Testis (tissue), 2 donors: ENCODE measurements at regions not wholly inside any gene's neighbourhood (a gene's known extent, or its start where the extent isn't known, plus 50 kb on each side); places are given as distances from the start of the nearest gene placed in this dataset.

Source experiments
- DNase-seq: peaks from one replicate; pipeline ENCODE4 v3.0.0-alpha.2; 2019
- H3K27ac ChIP-seq, 2 donors: fragments of 200-600 bp; sonication (generic); one replicate each; pipeline ENCODE4 v1.5.1; 2019
- H3K27me3 ChIP-seq: fragments of 200-600 bp; sonication (generic); one replicate; pipeline ENCODE4 v1.5.1; 2019
- H3K36me3 ChIP-seq: fragments of 200-600 bp; sonication (generic); one replicate; pipeline ENCODE4 v1.5.1; 2017; ENCODE audit warnings: low read depth; ENCODE audit errors: missing control alignments
- H3K4me1 ChIP-seq: fragments of 200-600 bp; sonication (generic); one replicate; pipeline ENCODE4 v1.5.1; 2019
- H3K4me3 ChIP-seq, 2 donors: fragments of 200-600 bp; sonication (generic); one replicate each; pipeline ENCODE4 v1.5.1; 2017 to 2019
- H3K9me3 ChIP-seq: fragments of 200-600 bp; sonication (generic); one replicate; pipeline ENCODE4 v1.5.1; 2017
- POLR2A ChIP-seq: fragments of 450-650 bp; IDR thresholded peaks from one replicate; pipeline ENCODE4 v1.6.1; 2017; ENCODE audit warnings: antibody characterized with exemption, mild to moderate bottlenecking, moderate library complexity
- WGBS, 2 donors: methylation state at CpG; one replicate each; pipeline ENCODE4 v1.1.5; 2018; 5-methylcytosine and 5-hydroxymethylcytosine counted together
- intact Hi-C: fragments of 100-400 bp; cut with DNase I; formaldehyde crosslinking; loops from one replicate; pipeline ENCODE4 v1.15.1; 2023; ENCODE audit warnings: low total_unique reads
- TF ChIP-seq, protein P1 (sequence below), 3 experiments: fragments of 450-650 bp in 2 of 3; fragments of 200-600 bp in 1 of 3; sonication (generic) in 1 of 3; IDR thresholded peaks; one replicate each; pipeline ENCODE4 v1.5.1; 2016 to 2019; ENCODE audit warnings: antibody characterized with exemption in 3 of 3, mild to moderate bottlenecking in 2 of 3, moderate library complexity in 1 of 3

DNA sequence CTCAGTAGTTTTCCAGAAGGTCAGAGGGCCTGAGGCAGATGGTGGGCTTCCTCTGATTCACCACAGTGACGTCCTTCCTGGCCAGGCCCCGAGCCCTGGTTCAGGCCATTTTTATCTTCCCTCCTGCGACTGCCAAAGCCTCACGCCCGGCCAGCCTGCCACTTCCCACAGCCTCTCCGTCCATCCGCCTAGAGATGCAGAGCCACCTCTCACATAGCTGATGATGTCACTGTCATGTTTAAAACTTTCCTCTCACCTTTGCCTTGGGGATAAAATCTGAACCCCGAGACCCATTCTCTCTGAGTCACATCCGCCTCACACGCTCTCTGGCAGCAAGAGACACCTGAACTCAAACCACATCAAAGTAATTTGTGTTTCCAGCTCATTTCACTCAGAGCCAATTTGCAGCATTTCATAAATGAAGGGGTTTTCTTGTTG, 175.3 kb downstream of the QDPR start:
- intact Hi-C loops = no loop called here
- no peaks in the 10 kb centered on the region for H3K9me3 ChIP-seq
- H3K4me3 ChIP-seq = no peak overlapping the region
- H3K27me3 ChIP-seq = no peaks in the 10 kb centered on the region
- H3K4me1 ChIP-seq = no peaks in the 10 kb centered on the region
- no peak for DNase-seq
- H3K36me3 ChIP-seq = no peaks in the 10 kb centered on the region
- H3K27ac ChIP-seq = no peak overlapping the region
- WGBS, 2 donors = 73 to 85% methylated on average over 10 of the region's 10 CpGs
- TF ChIP-seq, protein P1, sequence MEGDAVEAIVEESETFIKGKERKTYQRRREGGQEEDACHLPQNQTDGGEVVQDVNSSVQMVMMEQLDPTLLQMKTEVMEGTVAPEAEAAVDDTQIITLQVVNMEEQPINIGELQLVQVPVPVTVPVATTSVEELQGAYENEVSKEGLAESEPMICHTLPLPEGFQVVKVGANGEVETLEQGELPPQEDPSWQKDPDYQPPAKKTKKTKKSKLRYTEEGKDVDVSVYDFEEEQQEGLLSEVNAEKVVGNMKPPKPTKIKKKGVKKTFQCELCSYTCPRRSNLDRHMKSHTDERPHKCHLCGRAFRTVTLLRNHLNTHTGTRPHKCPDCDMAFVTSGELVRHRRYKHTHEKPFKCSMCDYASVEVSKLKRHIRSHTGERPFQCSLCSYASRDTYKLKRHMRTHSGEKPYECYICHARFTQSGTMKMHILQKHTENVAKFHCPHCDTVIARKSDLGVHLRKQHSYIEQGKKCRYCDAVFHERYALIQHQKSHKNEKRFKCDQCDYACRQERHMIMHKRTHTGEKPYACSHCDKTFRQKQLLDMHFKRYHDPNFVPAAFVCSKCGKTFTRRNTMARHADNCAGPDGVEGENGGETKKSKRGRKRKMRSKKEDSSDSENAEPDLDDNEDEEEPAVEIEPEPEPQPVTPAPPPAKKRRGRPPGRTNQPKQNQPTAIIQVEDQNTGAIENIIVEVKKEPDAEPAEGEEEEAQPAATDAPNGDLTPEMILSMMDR (IDR thresholded peaks at IDR 0.05) = no peak
- TF ChIP-seq POLR2A = no peak

DNA sequence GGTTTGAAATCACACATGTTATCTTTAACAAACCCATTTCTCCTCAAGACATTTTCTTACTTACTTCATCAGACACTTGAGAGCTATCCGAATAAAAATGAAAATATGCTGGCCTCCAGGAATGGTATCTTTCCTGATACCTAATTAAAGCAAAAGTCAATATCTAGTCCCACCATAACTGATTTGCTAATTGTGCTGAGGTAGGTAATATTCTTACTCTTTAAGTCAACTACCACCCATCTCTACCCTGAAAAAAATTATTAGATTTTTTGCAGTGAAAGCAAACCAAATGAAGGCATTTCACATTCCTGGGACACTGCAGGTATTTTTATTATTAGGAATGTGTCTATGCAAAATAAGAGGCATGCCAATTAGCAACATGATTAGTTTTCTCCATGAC, 175.8 kb downstream of the QDPR start:
- TF ChIP-seq, protein P1 (IDR thresholded peaks at IDR 0.05) = no peak
- TF ChIP-seq POLR2A = no peak
- 76 to 100% methylated on average over 1 of the region's 1 CpG for WGBS, 2 donors
- Histone ChIP-seq H3K4me1 (no peaks in the 10 kb centered on the region), H3K4me3 (no peak overlapping the region), H3K36me3 (no peaks in the 10 kb centered on the region), H3K9me3 (no peaks in the 10 kb centered on the region), H3K27ac (no peak overlapping the region), H3K27me3 (no peaks in the 10 kb centered on the region)
- DNase-seq = no peak
- intact Hi-C loops = no loop called here

DNA sequence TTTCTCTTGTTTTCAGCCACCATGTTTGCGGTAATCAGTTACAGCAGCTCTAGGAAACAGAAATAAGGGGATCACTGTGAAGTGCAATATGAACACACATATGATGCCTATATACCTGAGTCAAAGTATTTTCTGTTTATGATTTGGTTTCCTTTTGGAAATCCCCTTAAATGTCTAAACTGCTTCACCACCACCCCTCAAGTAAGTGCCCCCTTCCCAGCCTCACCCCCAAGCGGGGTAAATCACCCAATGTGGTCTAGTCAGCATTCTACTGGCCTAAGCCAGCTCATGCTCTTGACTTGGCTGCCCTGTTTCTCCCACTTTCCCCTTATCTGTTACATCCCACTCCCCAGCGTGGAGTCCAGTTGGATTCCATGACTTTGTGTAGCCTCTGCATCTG, 176.5 kb downstream of the QDPR start:
- TF ChIP-seq, protein P1 (IDR thresholded peaks at IDR 0.05) = no peak
- TF ChIP-seq POLR2A = no peak
- Histone ChIP-seq H3K27ac (no peak overlapping the region), H3K4me3 (no peak overlapping the region), H3K27me3 (no peaks in the 10 kb centered on the region), H3K4me1 (no peaks in the 10 kb centered on the region), H3K36me3 (no peaks in the 10 kb centered on the region), H3K9me3 (no peaks in the 10 kb centered on the region)
- intact Hi-C loops = no loop called here
- no peak for DNase-seq
- WGBS, 2 donors = 80 to 83% methylated on average over 3 of the region's 3 CpGs

DNA sequence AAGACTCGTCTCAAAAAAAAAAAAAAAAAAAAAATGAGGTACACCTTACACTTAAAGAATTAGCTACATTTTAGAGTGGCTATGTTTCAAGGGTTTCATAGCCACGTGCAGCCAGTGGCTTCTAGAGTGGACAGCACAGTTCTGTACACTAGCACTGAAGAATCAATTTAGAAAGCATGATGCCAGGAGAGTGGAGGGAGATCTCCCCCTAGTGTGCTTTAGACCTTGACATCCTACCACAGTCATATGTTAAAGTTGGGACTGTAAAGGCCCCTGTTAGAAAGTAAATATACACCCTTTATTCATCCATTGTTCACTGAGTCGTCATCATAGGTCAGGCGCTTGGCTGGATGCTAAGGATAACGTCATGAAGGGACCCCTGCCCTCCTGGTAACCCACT, 179.4 kb downstream of the QDPR start:
- TF ChIP-seq, protein P1 (IDR thresholded peaks at IDR 0.05) = no peak
- TF ChIP-seq POLR2A = no peak
- H3K4me1 ChIP-seq = no peaks in the 10 kb centered on the region
- no peak for DNase-seq
- H3K9me3 ChIP-seq = no peaks in the 10 kb centered on the region
- intact Hi-C loops = no loop called here
- no peaks in the 10 kb centered on the region for H3K36me3 ChIP-seq
- no peak overlapping the region for H3K4me3 ChIP-seq
- H3K27me3 ChIP-seq = no peaks in the 10 kb centered on the region
- 67 to 78% methylated on average over 5 of the region's 5 CpGs for WGBS, 2 donors
- no peak overlapping the region for H3K27ac ChIP-seq

DNA sequence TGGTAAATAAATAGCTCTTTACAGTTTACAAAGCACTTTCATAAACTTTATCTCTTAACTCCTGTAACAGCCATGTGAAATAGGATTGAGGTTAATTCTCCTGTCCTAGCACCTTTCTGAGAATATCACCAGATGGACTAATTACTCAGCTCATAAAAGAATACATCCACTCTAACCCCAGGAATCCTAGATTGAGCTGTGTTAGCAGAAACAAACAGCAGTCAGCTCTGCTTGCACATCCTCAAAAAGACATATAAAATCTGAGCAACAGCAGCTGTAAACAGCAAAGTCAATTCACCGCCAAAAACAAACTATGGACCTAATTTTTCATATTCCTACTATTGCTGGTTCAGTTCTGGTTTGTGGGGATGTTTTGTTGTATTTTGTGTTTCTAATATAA, 182.8 kb downstream of the QDPR start:
- 83 to 95% methylated on average over 1 of the region's 1 CpG for WGBS, 2 donors
- intact Hi-C loops = no loop called here
- Histone ChIP-seq H3K9me3 (no peaks in the 10 kb centered on the region), H3K27me3 (no peaks in the 10 kb centered on the region), H3K4me3 (no peak overlapping the region), H3K4me1 (peaks cover 6% of the 10 kb centered on the region), H3K27ac (no peak overlapping the region), H3K36me3 (no peaks in the 10 kb centered on the region)
- no peak for DNase-seq
- TF ChIP-seq, protein P1 (IDR thresholded peaks at IDR 0.05) = no peak
- no peak for TF ChIP-seq POLR2A
